Neuronal stem cell (in vitro differentiated cells): ENCODE measurements at regions not wholly inside any gene's neighbourhood (a gene's known extent, or its start where the extent isn't known, plus 50 kb on each side); places are given as distances from the start of the nearest gene placed in this dataset.

Experiments used
- DNase-seq: peaks from one replicate; pipeline ENCODE4 v3.0.0-alpha.2; 2013; ENCODE audit warnings: low spot score
- H2AFZ ChIP-seq: one replicate; pipeline ENCODE4 v1.6.1; 2013; ENCODE audit warnings: mild to moderate bottlenecking, low read length, inconsistent platforms
- H2AK5ac ChIP-seq: 2 replicates; pipeline ENCODE4 v1.6.1; 2013; ENCODE audit warnings: low read depth, mild to moderate bottlenecking, inconsistent platforms, low read length, moderate library complexity, mixed read lengths
- H2BK120ac ChIP-seq: 2 replicates; pipeline ENCODE4 v1.6.1; 2013; ENCODE audit warnings: low read depth, mild to moderate bottlenecking, inconsistent platforms, low read length, moderate library complexity, mixed read lengths
- H2BK12ac ChIP-seq: one replicate; pipeline ENCODE4 v1.6.1; 2013; ENCODE audit warnings: low read length, inconsistent platforms
- H2BK15ac ChIP-seq: 2 replicates; pipeline ENCODE4 v1.6.1; 2013; ENCODE audit warnings: mild to moderate bottlenecking, low read length, inconsistent platforms, mixed read lengths
- H2BK5ac ChIP-seq: one replicate; pipeline ENCODE4 v1.6.1; 2013; ENCODE audit warnings: inconsistent platforms, mild to moderate bottlenecking, low read length, moderate library complexity
- H3K14ac ChIP-seq: one replicate; pipeline ENCODE4 v1.6.1; 2013; ENCODE audit warnings: low read length, inconsistent platforms
- H3K18ac ChIP-seq: 2 replicates; pipeline ENCODE4 v1.6.1; 2013; ENCODE audit warnings: low read length, inconsistent platforms
- H3K23ac ChIP-seq: 2 replicates; pipeline ENCODE4 v1.6.1; 2013; ENCODE audit warnings: low read depth, mild to moderate bottlenecking, mixed read lengths, low read length, inconsistent platforms; ENCODE audit not compliant: poor library complexity
- H3K27ac ChIP-seq: replicated peaks from 3 replicates; pipeline ENCODE4 v1.5.1; 2013; ENCODE audit warnings: low read length, inconsistent platforms
- H3K27me3 ChIP-seq, 3 experiments: 2 replicates each; pipeline ENCODE4 v1.6.1; 2013; ENCODE audit warnings: low read length in 3 of 3, mild to moderate bottlenecking in 2 of 3, inconsistent platforms in 1 of 3, low read depth in 1 of 3, mixed read lengths in 1 of 3, moderate library complexity in 1 of 3; ENCODE audit not compliant: control insufficient read depth in 3 of 3, insufficient read depth in 3 of 3
- H3K36me3 ChIP-seq, 2 donors: replicated peaks in 1 of 2; 2 replicates each; pipeline ENCODE4 v1.6.1; 2013; ENCODE audit warnings: low read length in 2 of 2; ENCODE audit not compliant: control insufficient read depth in 2 of 2, insufficient read depth in 2 of 2
- H3K4ac ChIP-seq: 2 replicates; pipeline ENCODE4 v1.6.1; 2013; ENCODE audit warnings: inconsistent platforms, mild to moderate bottlenecking, low read length, moderate library complexity
- H3K4me1 ChIP-seq, 2 donors: 1 replicate in 1 of 2; 2 replicates in 1 of 2; pipeline ENCODE4 v1.6.1; 2013; ENCODE audit warnings: low read length in 2 of 2, low read depth in 1 of 2; ENCODE audit not compliant: control insufficient read depth in 2 of 2, insufficient read depth in 1 of 2
- H3K4me2 ChIP-seq: one replicate; pipeline ENCODE4 v1.6.1; 2013; ENCODE audit warnings: mild to moderate bottlenecking, low read length, inconsistent platforms; ENCODE audit not compliant: insufficient read depth, poor library complexity, severe bottlenecking
- H3K4me3 ChIP-seq, 2 donors: 2 replicates each; pipeline ENCODE4 v1.5.1; 2013; ENCODE audit warnings: low read length in 2 of 2, mild to moderate bottlenecking in 2 of 2, inconsistent platforms in 1 of 2, moderate library complexity in 1 of 2
- H3K79me1 ChIP-seq: one replicate; pipeline ENCODE4 v1.6.1; 2013; ENCODE audit warnings: low read depth, mild to moderate bottlenecking, inconsistent platforms, low read length, moderate library complexity
- H3K9ac ChIP-seq: one replicate; pipeline ENCODE4 v1.6.1; 2013; ENCODE audit warnings: mild to moderate bottlenecking, low read depth, low read length, inconsistent platforms; ENCODE audit not compliant: poor library complexity
- H3K9me3 ChIP-seq, 2 donors: replicated peaks in 1 of 2; 2 replicates each; pipeline versions ENCODE3 to v1.6.1; 2013; ENCODE audit warnings: low read length in 2 of 2, mild to moderate bottlenecking in 2 of 2, inconsistent platforms in 1 of 2, low read depth in 1 of 2, mixed read lengths in 1 of 2, moderate library complexity in 1 of 2; ENCODE audit not compliant: control insufficient read depth in 2 of 2, insufficient read depth in 1 of 2
- H4K8ac ChIP-seq: one replicate; pipeline ENCODE4 v1.6.1; 2013; ENCODE audit warnings: low read depth, mild to moderate bottlenecking, inconsistent platforms, low read length, moderate library complexity
- H4K91ac ChIP-seq: one replicate; pipeline ENCODE4 v1.6.1; 2013; ENCODE audit warnings: low read length, low read depth, mild to moderate bottlenecking, inconsistent platforms; ENCODE audit not compliant: poor library complexity
- WGBS, 2 donors: extraction: QIAGEN DNeasy Blood & Tissue Kit; methylation state at CpG; one replicate each; pipeline ENCODE4 v1.1.7; 2013; ENCODE audit warnings: missing lambda C conversion rate in 2 of 2, mixed read lengths in 1 of 2; ENCODE audit not compliant: insufficient read length in 2 of 2, insufficient replicate concordance in 1 of 2; ENCODE audit errors: extremely low coverage in 2 of 2; 5-methylcytosine and 5-hydroxymethylcytosine counted together

- no peak overlapping the region for H2BK12ac ChIP-seq
- H3K23ac ChIP-seq = no peak overlapping the region
- no peak overlapping the region for H3K4ac ChIP-seq
- no peak overlapping the region for H4K8ac ChIP-seq
- H3K9me3 ChIP-seq = no peaks in the 10 kb centered on the region
- H3K36me3 ChIP-seq = no peaks in the 10 kb centered on the region
- H3K79me1 ChIP-seq = no peaks in the 10 kb centered on the region
- no peak overlapping the region for H2AK5ac ChIP-seq
- H3K4me3 ChIP-seq = no peak overlapping the region
- no peak overlapping the region for H2AFZ ChIP-seq
- no peak overlapping the region for H3K4me2 ChIP-seq
- no peak for DNase-seq
- H2BK120ac ChIP-seq = no peak overlapping the region
- no peak overlapping the region for H3K18ac ChIP-seq
- H3K27me3 ChIP-seq = no peaks in the 10 kb centered on the region
- no peak overlapping the region for H2BK15ac ChIP-seq
- no peak overlapping the region for H2BK5ac ChIP-seq
- H3K27ac ChIP-seq = no peak overlapping the region
- no CpG with 5 or more reads among the region's 3 CpGs for WGBS, 2 donors
- H4K91ac ChIP-seq = no peak overlapping the region
- no peak overlapping the region for H3K14ac ChIP-seq
- no peaks in the 10 kb centered on the region for H3K4me1 ChIP-seq
- H3K9ac ChIP-seq = no peak overlapping the region
These were observed 148.7 kb downstream of the KCTD12 start for GRCh38 chr13:76737526-76737925.

- Histone ChIP-seq H3K27ac (no peak overlapping the region), H3K18ac (no peak overlapping the region), H2BK15ac (no peak overlapping the region), H3K27me3 (no peaks in the 10 kb centered on the region), H2BK120ac (no peak overlapping the region), H2BK5ac (no peak overlapping the region), H3K4ac (no peak overlapping the region), H4K91ac (no peak overlapping the region), H3K23ac (no peak overlapping the region), H2AFZ (no peak overlapping the region), H3K9me3 (no peaks in the 10 kb centered on the region), H3K4me2 (no peak overlapping the region), H3K4me3 (no peak overlapping the region), H2BK12ac (no peak overlapping the region), H2AK5ac (no peak overlapping the region), H3K36me3 (no peaks in the 10 kb centered on the region), H3K79me1 (no peaks in the 10 kb centered on the region), H3K14ac (no peak overlapping the region), H3K9ac (no peak overlapping the region), H3K4me1 (no peaks in the 10 kb centered on the region), H4K8ac (no peak overlapping the region)
- whole genome bisulfite sequencing, 2 donors = no CpG with 5 or more reads among the region's 3 CpGs
- no peak for DNase-seq
These were observed 150.6 kb downstream of the KCTD12 start for GRCh38 chr13:76735641-76736040.

GRCh38 chr13:76733671-76734070 is 152.5 kb downstream of the KCTD12 start:
- H2BK5ac ChIP-seq = no peak overlapping the region
- H2AK5ac ChIP-seq = no peak overlapping the region
- H3K27ac ChIP-seq = no peak overlapping the region
- no peaks in the 10 kb centered on the region for H3K36me3 ChIP-seq
- H3K14ac ChIP-seq = no peak overlapping the region
- H3K79me1 ChIP-seq = no peaks in the 10 kb centered on the region
- no peaks in the 10 kb centered on the region for H3K4me1 ChIP-seq
- no peaks in the 10 kb centered on the region for H3K27me3 ChIP-seq
- H3K4me2 ChIP-seq = no peak overlapping the region
- H2BK120ac ChIP-seq = no peak overlapping the region
- H3K23ac ChIP-seq = no peak overlapping the region
- no peak overlapping the region for H3K9ac ChIP-seq
- no peak overlapping the region for H2AFZ ChIP-seq
- H4K8ac ChIP-seq = no peak overlapping the region
- no peak overlapping the region for H2BK15ac ChIP-seq
- H3K18ac ChIP-seq = no peak overlapping the region
- no peak overlapping the region for H2BK12ac ChIP-seq
- DNase-seq = no peak
- WGBS, 2 donors = no CpG with 5 or more reads among the region's 3 CpGs
- H4K91ac ChIP-seq = no peak overlapping the region
- no peaks in the 10 kb centered on the region for H3K9me3 ChIP-seq
- H3K4me3 ChIP-seq = no peak overlapping the region
- H3K4ac ChIP-seq = no peak overlapping the region

GRCh38 chr13:76732367-76732766 is 153.8 kb downstream of the KCTD12 start:
- no peak overlapping the region for H3K4ac ChIP-seq
- no peak overlapping the region for H4K91ac ChIP-seq
- DNase-seq = no peak
- no peak overlapping the region for H2BK5ac ChIP-seq
- H4K8ac ChIP-seq = no peak overlapping the region
- no peak overlapping the region for H3K14ac ChIP-seq
- H2BK120ac ChIP-seq = no peak overlapping the region
- no peaks in the 10 kb centered on the region for H3K79me1 ChIP-seq
- WGBS, 2 donors = no CpG with 5 or more reads among the region's 2 CpGs
- H2AK5ac ChIP-seq = no peak overlapping the region
- no peaks in the 10 kb centered on the region for H3K9me3 ChIP-seq
- no peaks in the 10 kb centered on the region for H3K36me3 ChIP-seq
- no peak overlapping the region for H3K23ac ChIP-seq
- no peaks in the 10 kb centered on the region for H3K27me3 ChIP-seq
- no peak overlapping the region for H3K18ac ChIP-seq
- no peak overlapping the region for H2AFZ ChIP-seq
- H2BK15ac ChIP-seq = no peak overlapping the region
- H2BK12ac ChIP-seq = no peak overlapping the region
- no peak overlapping the region for H3K27ac ChIP-seq
- H3K4me2 ChIP-seq = no peak overlapping the region
- H3K4me1 ChIP-seq = no peaks in the 10 kb centered on the region
- H3K9ac ChIP-seq = no peak overlapping the region
- no peak overlapping the region for H3K4me3 ChIP-seq
